Stimulated activated CD4-positive, alpha-beta T cell treated with anti-CD3 and anti-CD28 coated beads, Interleukin-1b, Interleukin-23, amount 100 ng/mL, for 1 hour (primary cell): ENCODE measurements at regions not wholly inside any gene's neighbourhood (a gene's known extent, or its start where the extent isn't known, plus 50 kb on each side); places are given as distances from the start of the nearest gene placed in this dataset.

Source experiments
- DNase-seq, 2 donors: peaks; one replicate each; pipeline ENCODE4 v3.0.0-alpha.2; 2020; ENCODE audit warnings: low read depth in 2 of 2

- no peak for DNase-seq
Observed at GRCh38 chr9:129506041-129506440, 114.9 kb downstream of the C9orf50 start.

- no peak for DNase-seq
Observed at GRCh38 chr9:129505270-129505902, 115.5 kb downstream of the C9orf50 start.

GRCh38 chr9:129504404-129504803 lies 116.5 kb downstream of the C9orf50 start:
- DNase-seq, result no peak

GRCh38 chr9:129501771-129502319 lies 119.1 kb downstream of the C9orf50 start:
- no peak for DNase-seq

GRCh38 chr9:129500863-129501770 lies 119.8 kb downstream of the C9orf50 start:
- DNase-seq, result no peak

- no peak for DNase-seq
Observed at GRCh38 chr9:129500161-129500862, 120.6 kb downstream of the C9orf50 start.

GRCh38 chr9:129498451-129499384 lies 122.2 kb downstream of the C9orf50 start:
- DNase-seq, result no peak

- DNase-seq, result no peak
Observed at GRCh38 chr9:129497813-129498450, 123.0 kb downstream of the C9orf50 start.

- no peak for DNase-seq
Observed at GRCh38 chr9:129497005-129497812, 123.7 kb downstream of the C9orf50 start.

GRCh38 chr9:129496473-129497004 lies 124.4 kb downstream of the C9orf50 start:
- DNase-seq, result peak; percentile 58 to 77

GRCh38 chr9:129495620-129496472 lies 125.1 kb downstream of the C9orf50 start:
- DNase-seq, result peak; percentile 57 to 76

GRCh38 chr9:129494113-129494789 lies 126.7 kb downstream of the C9orf50 start:
- DNase-seq, result no peak

- DNase-seq, result no peak
Observed at GRCh38 chr9:129493706-129494047, 127.2 kb downstream of the C9orf50 start.

- DNase-seq, result no peak
Observed at GRCh38 chr9:129493002-129493705, 127.7 kb downstream of the C9orf50 start.

GRCh38 chr9:129491487-129491855 lies 129.4 kb downstream of the C9orf50 start:
- no peak for DNase-seq

- DNase-seq, result no peak
Observed at GRCh38 chr9:129490583-129491486, 130.1 kb downstream of the C9orf50 start.
